GM23338 (cell line): ENCODE measurements at regions not wholly inside any gene's neighbourhood (a gene's known extent, or its start where the extent isn't known, plus 50 kb on each side); places are given as distances from the start of the nearest gene placed in this dataset.

Source experiments
- ATAC-seq: fragments of 200-7000 bp; cut with Tn5 transposase; 3 replicates; pipeline ENCODE4 v1.9.1; 2020
- DNase-seq: peaks from one replicate; pipeline ENCODE4 v3.0.0-alpha.2; 2015; ENCODE audit warnings: low spot score
- H2AFZ ChIP-seq: fragments of 200-600 bp; sonication (generic); 2 replicates; pipeline ENCODE4 v1.8.0; 2016; ENCODE audit warnings: antibody characterized with exemption, mild to moderate bottlenecking, moderate library complexity
- H3F3A ChIP-seq: fragments of 200-600 bp; sonication (generic); replicated peaks from 2 replicates; pipeline ENCODE4 v1.8.0; 2017; ENCODE audit warnings: antibody characterized with exemption, mixed run types, low read depth
- H3K27ac ChIP-seq: fragments of 200-600 bp; sonication (generic); 2 replicates; pipeline ENCODE4 v1.6.1; 2016; ENCODE audit warnings: low read depth
- H3K27me3 ChIP-seq: fragments of 200-600 bp; sonication (generic); 2 replicates; pipeline ENCODE4 v1.8.0; 2016; ENCODE audit warnings: mild to moderate bottlenecking, mixed run types, moderate library complexity; ENCODE audit not compliant: insufficient read depth
- H3K36me3 ChIP-seq: fragments of 200-600 bp; sonication (generic); 2 replicates; pipeline ENCODE4 v1.8.0; 2016; ENCODE audit warnings: mild to moderate bottlenecking; ENCODE audit not compliant: insufficient read depth
- H3K4me1 ChIP-seq: fragments of 200-600 bp; sonication (generic); 2 replicates; pipeline ENCODE4 v1.8.0; 2016; ENCODE audit warnings: mild to moderate bottlenecking, moderate library complexity; ENCODE audit not compliant: insufficient read depth
- H3K4me2 ChIP-seq: fragments of 200-600 bp; sonication (generic); 2 replicates; pipeline ENCODE4 v1.7.1; 2017; ENCODE audit warnings: mixed run types
- H3K4me3 ChIP-seq: fragments of 200-600 bp; sonication (generic); 2 replicates; pipeline ENCODE4 v1.6.1; 2016; ENCODE audit warnings: mixed run types
- H3K79me2 ChIP-seq: fragments of 200-600 bp; sonication (generic); replicated peaks from 2 replicates; pipeline ENCODE4 v1.8.0; 2017; ENCODE audit warnings: mild to moderate bottlenecking; ENCODE audit not compliant: insufficient read depth
- H3K9me2 ChIP-seq: fragments of 200-600 bp; sonication (generic); 2 replicates; pipeline ENCODE4 v1.8.0; 2017; ENCODE audit not compliant: insufficient read depth
- H4K20me1 ChIP-seq: fragments of 200-600 bp; sonication (generic); replicated peaks from 2 replicates; pipeline ENCODE4 v1.8.0; 2017; ENCODE audit warnings: mild to moderate bottlenecking; ENCODE audit not compliant: insufficient read depth
- H3K27ac Mint-ChIP-seq: 2 replicates; pipeline ENCODE4 v1.8.0; 2020; ENCODE audit warnings: inconsistent platforms, mild to moderate bottlenecking, moderate library complexity, mixed read lengths
- H3K27me3 Mint-ChIP-seq: 3 replicates; pipeline ENCODE4 v1.8.0; 2022; ENCODE audit warnings: low read depth, mild to moderate bottlenecking, moderate library complexity, mixed read lengths, inconsistent platforms; ENCODE audit not compliant: insufficient read depth, poor library complexity
- H3K36me3 Mint-ChIP-seq: 3 replicates; pipeline ENCODE4 v1.8.0; 2021; ENCODE audit warnings: low read depth, mild to moderate bottlenecking, inconsistent platforms, moderate library complexity, mixed read lengths
- H3K4me1 Mint-ChIP-seq: 3 replicates; pipeline ENCODE4 v1.8.0; 2020; ENCODE audit warnings: mild to moderate bottlenecking, inconsistent platforms, mixed read lengths
- H3K4me3 Mint-ChIP-seq: 3 replicates; pipeline ENCODE4 v1.8.0; 2021; ENCODE audit warnings: moderate library complexity, mild to moderate bottlenecking, inconsistent platforms, mixed read lengths
- H3K9me3 Mint-ChIP-seq: 3 replicates; pipeline ENCODE4 v1.8.0; 2020; ENCODE audit warnings: moderate library complexity, mild to moderate bottlenecking, inconsistent platforms, mixed read lengths
- EZH2 ChIP-seq: fragments of 200-600 bp; sonication (generic); IDR thresholded peaks from one replicate; pipeline ENCODE4 v1.8.0; 2017; ENCODE audit warnings: antibody characterized with exemption, mild to moderate bottlenecking, low read depth; ENCODE audit not compliant: unreplicated experiment
- JUNB ChIP-seq: IDR thresholded peaks from one replicate; pipeline ENCODE4 v1.6.1; 2016; ENCODE audit warnings: antibody characterized with exemption; ENCODE audit not compliant: unreplicated experiment
- NANOG ChIP-seq: IDR thresholded peaks from 2 replicates; pipeline ENCODE4 v1.6.1; 2016; ENCODE audit warnings: antibody characterized with exemption, borderline replicate concordance
- POLR2AphosphoS5 ChIP-seq: IDR thresholded peaks from 2 replicates; pipeline ENCODE4 v1.6.1; 2016; ENCODE audit warnings: antibody characterized with exemption, low read depth
- ZNF114 ChIP-seq: fragments of 250-450 bp; sonication (Bioruptor Pico); IDR thresholded peaks from 2 replicates; pipeline ENCODE4 v1.5.0; 2020; ENCODE audit warnings: mild to moderate bottlenecking, moderate library complexity
- TF ChIP-seq, protein P1 (sequence below), 2 experiments: fragments of 200-600 bp in 1 of 2; sonication (generic) in 1 of 2; conservative IDR thresholded peaks; 2 replicates each; pipeline versions ENCODE4 v1.5.1 to v1.6.1; 2016 to 2017; ENCODE audit warnings: antibody characterized with exemption in 2 of 2, low read depth in 2 of 2, mild to moderate bottlenecking in 2 of 2, moderate library complexity in 1 of 2
- TF ChIP-seq, protein P2 (sequence below): IDR thresholded peaks from one replicate; pipeline ENCODE4 v1.6.1; 2018; ENCODE audit warnings: antibody characterized with exemption; ENCODE audit not compliant: unreplicated experiment

DNA sequence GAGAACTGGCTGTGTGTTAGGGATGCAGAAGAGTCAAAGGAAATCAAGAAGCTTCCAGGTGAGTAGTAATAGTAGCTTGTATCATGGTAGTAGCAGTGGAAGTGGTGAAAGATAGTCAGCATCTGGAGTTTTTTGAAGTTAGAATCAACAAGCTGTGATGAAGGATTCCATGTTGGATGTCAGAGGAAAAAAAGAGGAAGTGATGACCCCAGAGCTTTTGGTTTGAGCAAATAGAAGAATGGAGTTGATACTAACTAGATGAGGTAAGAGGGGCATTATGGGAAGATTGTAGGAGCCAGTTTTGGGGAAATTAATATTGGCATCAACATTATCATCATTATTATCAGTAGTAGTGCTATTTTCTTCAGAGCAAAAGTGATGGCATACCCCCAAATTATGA is 542.2 kb downstream of the XIRP2 start:
- Histone ChIP-seq H3K9me2 (no peaks in the 10 kb centered on the region), H3K27me3 (no peaks in the 10 kb centered on the region), H2AFZ (no peak overlapping the region), H3F3A (no peaks in the 10 kb centered on the region), H3K4me1 (peaks cover 7% of the 10 kb centered on the region), H4K20me1 (no peaks in the 10 kb centered on the region; the same call in 1 of the 2 replicates), H3K4me3 (no peak overlapping the region), H3K27ac (no peak overlapping the region), H3K4me2 (no peak overlapping the region), H3K79me2 (peaks cover 50% of the 10 kb centered on the region), H3K36me3 (no peaks in the 10 kb centered on the region)
- Mint-ChIP-seq H3K4me3 (no peak overlapping the region), H3K4me1 (peaks cover 11% of the 10 kb centered on the region), H3K27ac (no peak overlapping the region), H3K9me3 (no peaks in the 10 kb centered on the region; the same call in 2 of the 3 replicates), H3K36me3 (peaks cover 8% of the 10 kb centered on the region; the same call in 1 of the 3 replicates), H3K27me3 (no peaks in the 10 kb centered on the region)
- no peak for ATAC-seq
- TF ChIP-seq JUNB: no peak
- no peak for TF ChIP-seq POLR2AphosphoS5
- no peak for DNase-seq

DNA sequence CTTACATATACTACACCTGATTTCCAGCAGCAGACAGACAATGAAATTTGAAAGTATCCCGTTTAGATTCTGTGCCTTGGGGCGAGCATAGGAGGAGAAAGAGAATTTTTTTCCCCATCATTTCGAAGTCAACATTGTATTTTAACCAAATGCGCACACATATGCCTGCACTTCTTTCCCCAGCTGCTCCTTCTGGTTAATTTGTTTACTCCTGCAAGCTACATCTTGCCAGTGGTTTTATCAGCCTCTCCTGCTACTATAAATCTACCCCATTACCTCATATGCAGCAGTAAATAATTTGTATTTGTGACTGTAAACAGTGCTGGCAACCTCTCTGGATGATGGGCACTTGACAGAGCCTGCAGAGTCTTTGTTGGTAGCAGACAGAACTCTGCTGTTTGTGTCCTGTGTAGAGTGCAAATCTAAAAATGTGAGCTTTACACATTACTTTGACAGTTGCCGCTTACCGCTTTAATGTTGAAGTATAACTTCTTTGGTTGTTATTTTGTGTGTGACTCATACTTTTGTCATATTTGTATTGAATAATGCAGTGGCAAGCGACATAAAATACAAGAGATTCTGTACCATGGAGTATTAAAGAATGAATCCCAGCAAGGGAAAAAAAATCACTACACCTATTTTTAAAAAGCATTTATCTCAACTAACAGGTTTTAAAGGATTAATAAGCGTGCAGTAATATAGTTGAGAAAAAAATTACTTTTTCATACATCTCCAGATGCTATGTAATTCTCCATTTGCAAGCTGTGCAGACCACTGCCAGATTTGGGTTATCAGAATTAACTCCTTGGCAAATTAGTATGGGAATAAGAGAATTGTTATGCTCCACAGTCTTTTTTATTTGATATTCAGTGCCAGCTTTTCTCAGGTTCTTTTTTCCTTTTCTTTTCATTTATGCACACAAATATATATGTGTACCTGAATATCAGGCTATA is 536.8 kb downstream of the XIRP2 start:
- no peaks in the 10 kb centered on the region; the same call in 2 of the 3 replicates for H3K9me3 Mint-ChIP-seq
- no peaks in the 10 kb centered on the region for H3K36me3 ChIP-seq
- H3F3A ChIP-seq: no peaks in the 10 kb centered on the region
- H3K27me3 Mint-ChIP-seq: no peaks in the 10 kb centered on the region
- no peaks in the 10 kb centered on the region for H3K27me3 ChIP-seq
- no peak overlapping the region for H2AFZ ChIP-seq
- H3K27ac ChIP-seq: no peak overlapping the region
- H4K20me1 ChIP-seq: no peaks in the 10 kb centered on the region
- DNase-seq: no peak
- no peak overlapping the region for H3K4me2 ChIP-seq
- peaks cover 35% of the 10 kb centered on the region for H3K4me1 Mint-ChIP-seq
- peaks cover 38% of the 10 kb centered on the region for H3K4me1 ChIP-seq
- TF ChIP-seq, protein P1, sequence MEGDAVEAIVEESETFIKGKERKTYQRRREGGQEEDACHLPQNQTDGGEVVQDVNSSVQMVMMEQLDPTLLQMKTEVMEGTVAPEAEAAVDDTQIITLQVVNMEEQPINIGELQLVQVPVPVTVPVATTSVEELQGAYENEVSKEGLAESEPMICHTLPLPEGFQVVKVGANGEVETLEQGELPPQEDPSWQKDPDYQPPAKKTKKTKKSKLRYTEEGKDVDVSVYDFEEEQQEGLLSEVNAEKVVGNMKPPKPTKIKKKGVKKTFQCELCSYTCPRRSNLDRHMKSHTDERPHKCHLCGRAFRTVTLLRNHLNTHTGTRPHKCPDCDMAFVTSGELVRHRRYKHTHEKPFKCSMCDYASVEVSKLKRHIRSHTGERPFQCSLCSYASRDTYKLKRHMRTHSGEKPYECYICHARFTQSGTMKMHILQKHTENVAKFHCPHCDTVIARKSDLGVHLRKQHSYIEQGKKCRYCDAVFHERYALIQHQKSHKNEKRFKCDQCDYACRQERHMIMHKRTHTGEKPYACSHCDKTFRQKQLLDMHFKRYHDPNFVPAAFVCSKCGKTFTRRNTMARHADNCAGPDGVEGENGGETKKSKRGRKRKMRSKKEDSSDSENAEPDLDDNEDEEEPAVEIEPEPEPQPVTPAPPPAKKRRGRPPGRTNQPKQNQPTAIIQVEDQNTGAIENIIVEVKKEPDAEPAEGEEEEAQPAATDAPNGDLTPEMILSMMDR (conservative IDR thresholded peaks at IDR 0.05; ENCODE audit: low read depth in 2 of 2): no peak
- TF ChIP-seq ZNF114 (CRISPR knock-in tag): no peak
- TF ChIP-seq EZH2: no peak
- no peak for TF ChIP-seq NANOG
- TF ChIP-seq, protein P2, sequence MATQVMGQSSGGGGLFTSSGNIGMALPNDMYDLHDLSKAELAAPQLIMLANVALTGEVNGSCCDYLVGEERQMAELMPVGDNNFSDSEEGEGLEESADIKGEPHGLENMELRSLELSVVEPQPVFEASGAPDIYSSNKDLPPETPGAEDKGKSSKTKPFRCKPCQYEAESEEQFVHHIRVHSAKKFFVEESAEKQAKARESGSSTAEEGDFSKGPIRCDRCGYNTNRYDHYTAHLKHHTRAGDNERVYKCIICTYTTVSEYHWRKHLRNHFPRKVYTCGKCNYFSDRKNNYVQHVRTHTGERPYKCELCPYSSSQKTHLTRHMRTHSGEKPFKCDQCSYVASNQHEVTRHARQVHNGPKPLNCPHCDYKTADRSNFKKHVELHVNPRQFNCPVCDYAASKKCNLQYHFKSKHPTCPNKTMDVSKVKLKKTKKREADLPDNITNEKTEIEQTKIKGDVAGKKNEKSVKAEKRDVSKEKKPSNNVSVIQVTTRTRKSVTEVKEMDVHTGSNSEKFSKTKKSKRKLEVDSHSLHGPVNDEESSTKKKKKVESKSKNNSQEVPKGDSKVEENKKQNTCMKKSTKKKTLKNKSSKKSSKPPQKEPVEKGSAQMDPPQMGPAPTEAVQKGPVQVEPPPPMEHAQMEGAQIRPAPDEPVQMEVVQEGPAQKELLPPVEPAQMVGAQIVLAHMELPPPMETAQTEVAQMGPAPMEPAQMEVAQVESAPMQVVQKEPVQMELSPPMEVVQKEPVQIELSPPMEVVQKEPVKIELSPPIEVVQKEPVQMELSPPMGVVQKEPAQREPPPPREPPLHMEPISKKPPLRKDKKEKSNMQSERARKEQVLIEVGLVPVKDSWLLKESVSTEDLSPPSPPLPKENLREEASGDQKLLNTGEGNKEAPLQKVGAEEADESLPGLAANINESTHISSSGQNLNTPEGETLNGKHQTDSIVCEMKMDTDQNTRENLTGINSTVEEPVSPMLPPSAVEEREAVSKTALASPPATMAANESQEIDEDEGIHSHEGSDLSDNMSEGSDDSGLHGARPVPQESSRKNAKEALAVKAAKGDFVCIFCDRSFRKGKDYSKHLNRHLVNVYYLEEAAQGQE: no peak
- H3K36me3 Mint-ChIP-seq: peaks cover 8% of the 10 kb centered on the region; the same call in 1 of the 3 replicates
- no peak overlapping the region for H3K4me3 Mint-ChIP-seq
- H3K4me3 ChIP-seq: no peak overlapping the region
- no peak for ATAC-seq
- H3K27ac Mint-ChIP-seq: no peak overlapping the region
- no peaks in the 10 kb centered on the region for H3K9me2 ChIP-seq
- peaks cover 96% of the 10 kb centered on the region for H3K79me2 ChIP-seq
